ENCODE measurements at regions not wholly inside any gene's neighbourhood (a gene's known extent, or its start where the extent isn't known, plus 50 kb on each side); places are given as distances from the start of the nearest gene placed in this dataset.

GRCh38 chr9:90198956-90199355 lies 443.7 kb downstream of the DIRAS2 start:
- TF ChIP-seq RAD21 (IDR thresholded peaks at IDR 0.05; ENCODE audit: low read length) (no peak), NRF1 (IDR thresholded peaks at IDR 0.05; ENCODE audit: low read depth, low read length) (no peak), PBX3 (IDR thresholded peaks at IDR 0.05) (no peak), YY1 (IDR thresholded peaks at IDR 0.05; ENCODE audit: low read depth) (no peak), CTCF (IDR thresholded peaks at IDR 0.05) (no peak), MXI1 (IDR thresholded peaks at IDR 0.05; ENCODE audit: low read depth, low read length) (no peak), MAX (IDR thresholded peaks at IDR 0.05; ENCODE audit: low read depth) (no peak), FOXJ3 (CRISPR knock-in tag; IDR thresholded peaks at IDR 0.05) (no peak), EZH2phosphoT487 (IDR thresholded peaks at IDR 0.05; ENCODE audit: borderline replicate concordance, low read depth) (no peak), RFX5 (IDR thresholded peaks at IDR 0.05; ENCODE audit: low read length) (no peak), ZBTB33 (IDR thresholded peaks at IDR 0.05; ENCODE audit: borderline replicate concordance, low read depth) (no peak), POLR2AphosphoS5 (IDR thresholded peaks at IDR 0.05; ENCODE audit: low read depth, low read length) (no peak)

Measured in SK-N-SH (cell line).